ENCODE measurements at regions not wholly inside any gene's neighbourhood (a gene's known extent, or its start where the extent isn't known, plus 50 kb on each side); places are given as distances from the start of the nearest gene placed in this dataset.
"Not testable (repeated sequence)": the region's sequence is repeated elsewhere in the genome, so short reads cannot be mapped to it uniquely, and the experiment has no call there.

- ATAC-seq (no peak), DNase-seq (no peak)
- Mint-ChIP-seq H3K4me3 (no peak overlapping the region), H3K27me3 (ENCODE audit: low read depth) (peaks cover 31% of the 10 kb centered on the region), H3K9me3 (no peaks in the 10 kb centered on the region), H3K4me1 (ENCODE audit: low read depth) (no peaks in the 10 kb centered on the region), H3K36me3 (ENCODE audit: insufficient read depth) (no peaks in the 10 kb centered on the region)
Observed at GRCh38 chr10:29780096-29780495, 145.3 kb upstream of the SVIL start.

DNA sequence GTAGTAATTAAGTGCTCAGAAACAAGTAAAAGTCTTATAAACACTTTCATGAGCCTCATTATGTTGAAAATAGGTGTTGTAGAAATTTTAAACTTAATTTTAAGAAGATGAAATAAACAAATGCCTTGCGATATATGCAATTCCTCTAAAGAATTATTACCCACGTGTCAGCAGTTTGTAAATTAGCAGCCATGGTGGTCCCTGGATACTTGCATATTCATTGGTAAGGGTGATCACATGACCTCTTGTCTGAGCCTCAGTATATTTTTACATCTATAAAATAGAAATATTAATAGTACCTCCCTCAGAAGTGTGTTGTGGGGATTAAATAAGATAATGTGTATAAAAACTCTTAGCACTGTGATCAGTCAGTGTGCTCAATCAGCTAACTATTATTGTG is 141.5 kb upstream of the SVIL start:
- H3K9me3 Mint-ChIP-seq, result peaks cover 4% of the 10 kb centered on the region
- H3K4me1 Mint-ChIP-seq (ENCODE audit: low read depth), result peaks cover 8% of the 10 kb centered on the region
- DNase-seq (no peak), ATAC-seq (no peak)
- H3K36me3 Mint-ChIP-seq (ENCODE audit: insufficient read depth), result no peaks in the 10 kb centered on the region
- H3K27me3 Mint-ChIP-seq (ENCODE audit: low read depth), result peaks cover 23% of the 10 kb centered on the region
- H3K4me3 Mint-ChIP-seq, result no peak overlapping the region

- no peak for DNase-seq
Observed at GRCh38 chr10:29774475-29774874, 139.7 kb upstream of the SVIL start.

DNA sequence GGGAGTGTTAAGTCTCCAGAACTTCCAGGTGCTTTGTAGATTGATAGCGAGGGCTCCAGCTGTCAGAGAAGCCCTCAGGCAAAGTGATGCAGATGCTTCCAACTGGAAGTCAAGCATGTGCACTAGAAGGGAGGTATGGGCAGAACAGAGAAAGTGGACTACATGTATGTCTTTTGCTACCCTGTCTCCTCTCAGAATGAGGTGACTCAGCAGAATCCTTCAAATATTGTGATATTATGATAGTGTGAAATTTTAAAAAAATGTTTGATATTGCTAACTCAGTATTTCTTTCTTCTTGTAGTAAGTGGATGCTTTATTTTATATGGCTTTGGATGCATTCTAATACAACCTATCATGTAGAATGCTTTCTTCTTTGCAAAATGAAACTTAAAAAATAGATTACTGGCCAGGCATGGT is 138.9 kb upstream of the SVIL start:
- Mint-ChIP-seq H3K36me3 (ENCODE audit: insufficient read depth) (no peaks in the 10 kb centered on the region), H3K9me3 (peaks cover 4% of the 10 kb centered on the region), H3K4me1 (ENCODE audit: low read depth) (peaks cover 8% of the 10 kb centered on the region), H3K4me3 (no peak overlapping the region), H3K27me3 (ENCODE audit: low read depth) (peaks cover 19% of the 10 kb centered on the region)
- DNase-seq (no peak), ATAC-seq (no peak)

More at GRCh38 chr10:29774475-29774874, 139.7 kb upstream of the SVIL start:
- ATAC-seq, result no peak
- H3K27me3 Mint-ChIP-seq (ENCODE audit: low read depth), result peaks cover 22% of the 10 kb centered on the region
- H3K4me3 Mint-ChIP-seq, result no peak overlapping the region
- H3K4me1 Mint-ChIP-seq (ENCODE audit: low read depth), result peaks cover 8% of the 10 kb centered on the region
- no peaks in the 10 kb centered on the region for H3K36me3 Mint-ChIP-seq (ENCODE audit: insufficient read depth)
- H3K9me3 Mint-ChIP-seq, result peaks cover 4% of the 10 kb centered on the region

- Mint-ChIP-seq H3K27me3 (ENCODE audit: low read depth) (peaks cover 14% of the 10 kb centered on the region), H3K9me3 (peaks cover 4% of the 10 kb centered on the region), H3K4me1 (ENCODE audit: low read depth) (peaks cover 8% of the 10 kb centered on the region), H3K4me3 (no peak overlapping the region), H3K36me3 (ENCODE audit: insufficient read depth) (no peaks in the 10 kb centered on the region)
- ATAC-seq (no peak), DNase-seq (no peak)
Observed at GRCh38 chr10:29772403-29772802, 137.6 kb upstream of the SVIL start.

- DNase-seq (no peak), ATAC-seq (no peak)
- H3K9me3 Mint-ChIP-seq, result peaks cover 4% of the 10 kb centered on the region
- peaks cover 14% of the 10 kb centered on the region for H3K27me3 Mint-ChIP-seq (ENCODE audit: low read depth)
- peaks cover 8% of the 10 kb centered on the region for H3K4me1 Mint-ChIP-seq (ENCODE audit: low read depth)
- H3K36me3 Mint-ChIP-seq (ENCODE audit: insufficient read depth), result no peaks in the 10 kb centered on the region
- no peak overlapping the region for H3K4me3 Mint-ChIP-seq
Observed at GRCh38 chr10:29771376-29771775, 136.6 kb upstream of the SVIL start.

DNA sequence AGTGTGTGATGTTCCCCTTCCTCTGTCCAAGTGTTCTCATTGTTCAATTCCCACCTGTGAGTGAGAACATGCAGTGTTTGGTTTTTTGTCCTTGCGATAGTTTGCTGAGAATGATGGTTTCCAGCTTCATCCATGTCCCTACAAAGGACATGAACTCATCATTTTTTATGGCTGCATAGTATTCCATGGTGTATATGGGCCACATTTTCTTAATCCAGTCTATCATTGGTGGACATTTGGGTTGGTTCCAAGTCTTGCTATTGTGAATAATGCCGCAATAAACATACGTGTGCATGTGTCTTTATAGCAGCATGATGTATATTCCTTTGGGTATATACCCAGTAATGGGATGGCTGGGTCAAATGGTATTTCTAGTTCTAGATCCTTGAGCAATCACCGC is 134.5 kb upstream of the SVIL start:
- H3K9me3 Mint-ChIP-seq; ATAC-seq; DNase-seq; H3K36me3 Mint-ChIP-seq (ENCODE audit: insufficient read depth); H3K27me3 Mint-ChIP-seq (ENCODE audit: low read depth); H3K4me3 Mint-ChIP-seq; H3K4me1 Mint-ChIP-seq (ENCODE audit: low read depth): not testable (repeated sequence)

DNA sequence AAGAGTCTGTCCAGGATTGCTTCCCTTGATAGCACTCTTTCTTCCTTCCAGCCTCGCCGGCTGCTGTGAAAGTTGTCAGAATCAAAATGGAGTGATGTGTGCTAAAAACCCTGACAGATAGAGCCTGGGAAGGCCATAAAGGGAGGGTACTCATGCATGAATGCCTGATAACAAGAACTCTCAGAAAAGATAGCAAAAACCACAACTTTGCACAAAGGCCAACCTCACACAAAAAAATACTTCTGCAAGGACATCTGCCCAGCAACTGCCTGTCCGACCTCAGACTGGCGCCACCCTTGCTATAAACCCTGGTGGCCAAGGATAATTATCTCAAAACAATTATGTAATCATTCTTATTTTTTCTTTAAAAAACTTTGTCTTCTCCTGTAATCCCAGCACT is 133.2 kb upstream of the SVIL start:
- H3K9me3 Mint-ChIP-seq, result no peaks in the 10 kb centered on the region
- no peak overlapping the region for H3K4me3 Mint-ChIP-seq
- H3K36me3 Mint-ChIP-seq (ENCODE audit: insufficient read depth), result no peaks in the 10 kb centered on the region
- no peak for DNase-seq
- ATAC-seq, result no peak
- peaks cover 8% of the 10 kb centered on the region for H3K4me1 Mint-ChIP-seq (ENCODE audit: low read depth)
- peaks cover 6% of the 10 kb centered on the region for H3K27me3 Mint-ChIP-seq (ENCODE audit: low read depth)

GRCh38 chr10:29766753-29767152 is 132.0 kb upstream of the SVIL start:
- Mint-ChIP-seq H3K9me3 (no peaks in the 10 kb centered on the region), H3K36me3 (ENCODE audit: insufficient read depth) (no peaks in the 10 kb centered on the region), H3K27me3 (ENCODE audit: low read depth) (peaks cover 5% of the 10 kb centered on the region), H3K4me1 (ENCODE audit: low read depth) (no peaks in the 10 kb centered on the region), H3K4me3 (no peak overlapping the region)
- no peak for ATAC-seq
- DNase-seq, result no peak

GRCh38 chr10:29765330-29765729 is 130.6 kb upstream of the SVIL start:
- no peaks in the 10 kb centered on the region for H3K9me3 Mint-ChIP-seq
- H3K4me1 Mint-ChIP-seq (ENCODE audit: low read depth), result no peaks in the 10 kb centered on the region
- ATAC-seq, result no peak
- DNase-seq, result no peak
- H3K36me3 Mint-ChIP-seq (ENCODE audit: insufficient read depth), result no peaks in the 10 kb centered on the region
- peaks cover 4% of the 10 kb centered on the region for H3K27me3 Mint-ChIP-seq (ENCODE audit: low read depth)
- H3K4me3 Mint-ChIP-seq, result no peak overlapping the region

GRCh38 chr10:29763396-29763795 is 128.6 kb upstream of the SVIL start:
- ATAC-seq (no peak), DNase-seq (no peak)
- Mint-ChIP-seq H3K4me3 (no peak overlapping the region), H3K36me3 (ENCODE audit: insufficient read depth) (no peaks in the 10 kb centered on the region), H3K4me1 (ENCODE audit: low read depth) (no peaks in the 10 kb centered on the region), H3K9me3 (no peaks in the 10 kb centered on the region), H3K27me3 (ENCODE audit: low read depth) (no peaks in the 10 kb centered on the region)

GRCh38 chr10:29761916-29762315 is 127.1 kb upstream of the SVIL start:
- no peaks in the 10 kb centered on the region for H3K36me3 Mint-ChIP-seq (ENCODE audit: insufficient read depth)

GRCh38 chr10:29760138-29760900 is 125.5 kb upstream of the SVIL start:
- ATAC-seq, result no peak
- Mint-ChIP-seq H3K9me3 (no peaks in the 10 kb centered on the region), H3K36me3 (ENCODE audit: insufficient read depth) (no peaks in the 10 kb centered on the region), H3K4me3 (no peak overlapping the region), H3K4me1 (ENCODE audit: low read depth) (no peaks in the 10 kb centered on the region), H3K27me3 (ENCODE audit: low read depth) (no peaks in the 10 kb centered on the region)
- no peak for DNase-seq

More at GRCh38 chr10:29761916-29762315, 127.1 kb upstream of the SVIL start:
- H3K27me3 Mint-ChIP-seq (ENCODE audit: low read depth), result no peaks in the 10 kb centered on the region
- no peaks in the 10 kb centered on the region for H3K9me3 Mint-ChIP-seq
- DNase-seq (no peak), ATAC-seq (no peak)
- no peak overlapping the region for H3K4me3 Mint-ChIP-seq
- no peaks in the 10 kb centered on the region for H3K4me1 Mint-ChIP-seq (ENCODE audit: low read depth)

- no peak overlapping the region for H3K4me3 Mint-ChIP-seq
- DNase-seq, result no peak
- ATAC-seq, result no peak
- H3K36me3 Mint-ChIP-seq (ENCODE audit: insufficient read depth), result no peaks in the 10 kb centered on the region
- no peaks in the 10 kb centered on the region for H3K27me3 Mint-ChIP-seq (ENCODE audit: low read depth)
- no peaks in the 10 kb centered on the region for H3K9me3 Mint-ChIP-seq
- H3K4me1 Mint-ChIP-seq (ENCODE audit: low read depth), result no peaks in the 10 kb centered on the region
Observed at GRCh38 chr10:29757551-29758297, 123.0 kb upstream of the SVIL start.

DNA sequence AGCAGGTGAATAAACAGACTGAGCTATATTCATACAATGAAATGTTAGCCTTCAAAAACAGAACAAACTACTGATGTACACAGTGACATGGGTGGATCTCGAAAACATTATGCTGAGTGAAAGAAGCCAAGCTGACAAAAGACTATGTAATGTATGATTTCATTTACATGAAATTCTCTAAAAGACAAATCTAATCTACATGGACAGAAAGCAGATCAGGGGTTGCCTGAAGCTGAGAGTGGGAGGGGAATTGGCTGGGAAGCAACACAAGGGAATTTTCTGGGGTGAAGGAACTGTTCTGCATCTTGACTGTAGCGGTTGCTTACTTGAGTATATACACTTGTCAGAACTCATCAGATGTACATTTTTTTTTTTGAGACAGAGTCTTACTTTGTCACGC is 121.7 kb upstream of the SVIL start:
- no peak for ATAC-seq
- no peaks in the 10 kb centered on the region for H3K36me3 Mint-ChIP-seq (ENCODE audit: insufficient read depth)
- no peaks in the 10 kb centered on the region for H3K9me3 Mint-ChIP-seq
- no peaks in the 10 kb centered on the region for H3K4me1 Mint-ChIP-seq (ENCODE audit: low read depth)
- no peak overlapping the region for H3K4me3 Mint-ChIP-seq
- DNase-seq, result no peak
- no peaks in the 10 kb centered on the region for H3K27me3 Mint-ChIP-seq (ENCODE audit: low read depth)

All from activated T-cell treated with anti-CD3 and anti-CD28 coated beads, Interleukin-2, amount 50 U/mL, for 4 hours (primary cell).